MM.1S (cell line): ENCODE measurements at regions not wholly inside any gene's neighbourhood (a gene's known extent, or its start where the extent isn't known, plus 50 kb on each side); places are given as distances from the start of the nearest gene placed in this dataset.

ENCODE experiments used
- DNase-seq: peaks from one replicate; pipeline ENCODE4 v3.0.0-alpha.2; 2015
- H2AFZ ChIP-seq: fragments of 300-600 bp; sonication (generic); 2 replicates; pipeline ENCODE4 v1.6.0; 2016; ENCODE audit warnings: antibody characterized with exemption, low read length
- H3F3A ChIP-seq: fragments of 300-600 bp; sonication (generic); 2 replicates; pipeline ENCODE4 v1.6.1; 2016; ENCODE audit warnings: mild to moderate bottlenecking, antibody characterized with exemption, low read length, moderate library complexity, mixed read lengths; ENCODE audit not compliant: insufficient read depth
- H3K27ac ChIP-seq: fragments of 300-600 bp; sonication (generic); 2 replicates; pipeline ENCODE4 v1.5.1; 2016; ENCODE audit warnings: mild to moderate bottlenecking, low read length
- H3K27me3 ChIP-seq: fragments of 300-600 bp; sonication (generic); replicated peaks from 2 replicates; pipeline ENCODE4 v1.6.0; 2016; ENCODE audit warnings: low read length; ENCODE audit not compliant: insufficient read depth
- H3K36me3 ChIP-seq: fragments of 300-600 bp; sonication (generic); replicated peaks from 2 replicates; pipeline ENCODE4 v1.6.1; 2016; ENCODE audit warnings: mild to moderate bottlenecking, low read length, mixed read lengths; ENCODE audit not compliant: insufficient read depth
- H3K4me1 ChIP-seq: fragments of 300-600 bp; sonication (generic); 2 replicates; pipeline ENCODE4 v1.6.1; 2016; ENCODE audit warnings: low read length, mixed read lengths
- H3K4me2 ChIP-seq: fragments of 300-600 bp; sonication (generic); 2 replicates; pipeline ENCODE4 v1.6.0; 2016; ENCODE audit warnings: low read depth, low read length
- H3K4me3 ChIP-seq: fragments of 300-600 bp; sonication (generic); 2 replicates; pipeline ENCODE4 v1.5.1; 2016; ENCODE audit warnings: low read length, mixed read lengths
- H3K79me2 ChIP-seq: fragments of 300-600 bp; sonication (generic); 2 replicates; pipeline ENCODE4 v1.6.1; 2016; ENCODE audit warnings: mixed run types, low read length, mixed read lengths
- H3K9ac ChIP-seq: fragments of 300-600 bp; sonication (generic); 2 replicates; pipeline ENCODE4 v1.6.1; 2016; ENCODE audit warnings: low read length, mixed read lengths
- H3K9me2 ChIP-seq: fragments of 300-600 bp; sonication (generic); replicated peaks from 2 replicates; pipeline ENCODE4 v1.6.1; 2016; ENCODE audit warnings: mild to moderate bottlenecking, low read length, mixed read lengths; ENCODE audit not compliant: insufficient read depth
- H3K9me3 ChIP-seq: fragments of 300-600 bp; sonication (generic); replicated peaks from 2 replicates; pipeline ENCODE4 v1.6.1; 2016; ENCODE audit warnings: mild to moderate bottlenecking, low read length, mixed read lengths; ENCODE audit not compliant: insufficient read depth
- H4K20me1 ChIP-seq: fragments of 300-600 bp; sonication (generic); 2 replicates; pipeline ENCODE4 v1.6.1; 2016; ENCODE audit warnings: mild to moderate bottlenecking, low read length, moderate library complexity, mixed read lengths; ENCODE audit not compliant: insufficient read depth
- CTCF ChIP-seq: fragments of 300-600 bp; sonication (generic); IDR thresholded peaks from 2 replicates; pipeline ENCODE4 v1.5.1; 2016; ENCODE audit warnings: antibody characterized with exemption, low read length, mixed read lengths
- EZH2 ChIP-seq: fragments of 300-600 bp; sonication (generic); optimal IDR thresholded peaks from 2 replicates; pipeline ENCODE3; 2017; ENCODE audit warnings: low read depth, mild to moderate bottlenecking, antibody characterized with exemption, low read length, mixed read lengths
- EZH2phosphoT487 ChIP-seq: fragments of 300-600 bp; sonication (generic); IDR thresholded peaks from 2 replicates; pipeline ENCODE4 v1.6.1; 2018; ENCODE audit warnings: antibody characterized with exemption, low read length

- Histone ChIP-seq H3K36me3 (no peaks in the 10 kb centered on the region), H3F3A (no peaks in the 10 kb centered on the region), H3K9me2 (no peaks in the 10 kb centered on the region), H2AFZ (no peak overlapping the region), H3K4me2 (no peak overlapping the region), H3K79me2 (no peaks in the 10 kb centered on the region), H3K27ac (no peak overlapping the region), H3K9ac (no peak overlapping the region), H4K20me1 (no peaks in the 10 kb centered on the region), H3K9me3 (no peaks in the 10 kb centered on the region), H3K27me3 (no peaks in the 10 kb centered on the region), H3K4me3 (no peak overlapping the region), H3K4me1 (no peaks in the 10 kb centered on the region)
- TF ChIP-seq EZH2phosphoT487 (no peak), CTCF (no peak), EZH2 (no peak)
- DNase-seq: no peak
These were observed 137.4 kb upstream of the LARGE1 start for GRCh38 chr22:34057726-34058125.

GRCh38 chr22:34064696-34065095 lies 144.4 kb upstream of the LARGE1 start:
- Histone ChIP-seq H2AFZ (no peak overlapping the region), H3K9me2 (no peaks in the 10 kb centered on the region), H3K4me2 (no peak overlapping the region), H3K4me3 (no peak overlapping the region), H3K36me3 (no peaks in the 10 kb centered on the region), H4K20me1 (no peaks in the 10 kb centered on the region), H3F3A (no peaks in the 10 kb centered on the region), H3K9me3 (no peaks in the 10 kb centered on the region), H3K4me1 (no peaks in the 10 kb centered on the region), H3K27ac (no peak overlapping the region), H3K9ac (no peak overlapping the region), H3K79me2 (no peaks in the 10 kb centered on the region), H3K27me3 (no peaks in the 10 kb centered on the region)
- TF ChIP-seq EZH2phosphoT487 (no peak), EZH2 (no peak), CTCF (no peak)
- DNase-seq: no peak

GRCh38 chr22:34067031-34067430 lies 146.8 kb upstream of the LARGE1 start:
- TF ChIP-seq CTCF (no peak), EZH2 (no peak), EZH2phosphoT487 (no peak)
- no peaks in the 10 kb centered on the region for H3K79me2 ChIP-seq
- H3K9me3 ChIP-seq: no peaks in the 10 kb centered on the region
- no peaks in the 10 kb centered on the region for H3K9me2 ChIP-seq
- H3K27me3 ChIP-seq: no peaks in the 10 kb centered on the region
- H3K36me3 ChIP-seq: no peaks in the 10 kb centered on the region
- no peaks in the 10 kb centered on the region for H3F3A ChIP-seq
- no peaks in the 10 kb centered on the region for H4K20me1 ChIP-seq
- DNase-seq: no peak
- H3K4me3 ChIP-seq: no peak overlapping the region
- H3K27ac ChIP-seq: no peak overlapping the region
- H3K9ac ChIP-seq: no peak overlapping the region
- H2AFZ ChIP-seq: no peak overlapping the region
- H3K4me1 ChIP-seq: no peaks in the 10 kb centered on the region
- H3K4me2 ChIP-seq: no peak overlapping the region

GRCh38 chr22:34068001-34068400 lies 147.7 kb upstream of the LARGE1 start:
- no peak overlapping the region for H2AFZ ChIP-seq
- no peak for DNase-seq

More at GRCh38 chr22:34068001-34068400, 147.7 kb upstream of the LARGE1 start:
- no peak for TF ChIP-seq EZH2
- no peak for TF ChIP-seq EZH2phosphoT487
- TF ChIP-seq CTCF: no peak
- no peak overlapping the region for H3K9ac ChIP-seq
- no peak overlapping the region for H3K4me2 ChIP-seq
- no peak overlapping the region for H3K27ac ChIP-seq
- H3K36me3 ChIP-seq: no peaks in the 10 kb centered on the region
- no peaks in the 10 kb centered on the region for H3K4me1 ChIP-seq
- H3K27me3 ChIP-seq: no peaks in the 10 kb centered on the region
- no peaks in the 10 kb centered on the region for H3K9me3 ChIP-seq
- no peaks in the 10 kb centered on the region for H3K79me2 ChIP-seq
- no peaks in the 10 kb centered on the region for H3F3A ChIP-seq
- no peaks in the 10 kb centered on the region for H3K9me2 ChIP-seq
- no peaks in the 10 kb centered on the region for H4K20me1 ChIP-seq
- H3K4me3 ChIP-seq: no peak overlapping the region
